SK-N-SH (cell line): ENCODE measurements at regions not wholly inside any gene's neighbourhood (a gene's known extent, or its start where the extent isn't known, plus 50 kb on each side); places are given as distances from the start of the nearest gene placed in this dataset.

Experiments used
- CTCF ChIA-PET: fragments of 300-600, 350-600 bp; formaldehyde crosslinking; extraction: SDS; loops from one replicate; lab custom pipeline; 2021; lab: Yijun Ruan, JAX
- POLR2A ChIA-PET: fragments of 350-600 bp; sonication (Branson Sonifier 250); formaldehyde crosslinking; extraction: SDS; loops from one replicate; lab custom pipeline; 2020; ENCODE audit warnings: antibody characterized with exemption, inconsistent platforms; lab: Yijun Ruan, JAX
- DNase-seq: peaks from one replicate; pipeline ENCODE4 v3.0.0; 2012
- H2AFZ ChIP-seq: fragments of 200-600 bp; sonication (generic); 2 replicates; pipeline ENCODE4 v1.8.1; 2016; ENCODE audit warnings: antibody characterized with exemption, mild to moderate bottlenecking, low read depth
- H3F3A ChIP-seq: fragments of 200-600 bp; sonication (generic); replicated peaks from 2 replicates; pipeline ENCODE3; 2016; ENCODE audit warnings: antibody characterized with exemption, mild to moderate bottlenecking; ENCODE audit not compliant: insufficient read depth
- H3K27ac ChIP-seq, 2 experiments: fragments of 200-500 bp in 1 of 2; fragments of 200-600 bp in 1 of 2; sonication (Bioruptor generic) in 1 of 2; sonication (generic), shearing (Covaris generic) in 1 of 2; 2 replicates each; pipeline versions ENCODE4 v1.5.1 to v1.6.1; 2014 to 2016; ENCODE audit warnings: low read depth in 2 of 2, inconsistent platforms in 1 of 2, low read length in 1 of 2, mild to moderate bottlenecking in 1 of 2, mixed read lengths in 1 of 2
- H3K27me3 ChIP-seq: fragments of 200-600 bp; sonication (generic), shearing (Covaris generic); 2 replicates; pipeline ENCODE4 v1.6.1; 2016; ENCODE audit warnings: mixed run types; ENCODE audit not compliant: insufficient read depth
- H3K36me3 ChIP-seq, 2 experiments: fragments of 200-500 bp in 1 of 2; fragments of 200-600 bp in 1 of 2; sonication (Bioruptor generic) in 1 of 2; sonication (generic) in 1 of 2; replicated peaks in 1 of 2; 2 replicates each; pipeline versions ENCODE3 to v1.5.1; 2014 to 2016; ENCODE audit warnings: low read length in 1 of 2, mild to moderate bottlenecking in 1 of 2; ENCODE audit not compliant: insufficient read depth in 2 of 2, control insufficient read depth in 1 of 2
- H3K4me1 ChIP-seq, 2 experiments: fragments of 200-500 bp in 1 of 2; fragments of 200-600 bp in 1 of 2; sonication (Bioruptor generic) in 1 of 2; sonication (generic), shearing (Covaris generic) in 1 of 2; 2 replicates each; pipeline versions ENCODE4 v1.5.1 to v1.6.1; 2014 to 2016; ENCODE audit warnings: low read depth in 1 of 2, low read length in 1 of 2, mixed run types in 1 of 2; ENCODE audit not compliant: insufficient read depth in 2 of 2, control insufficient read depth in 1 of 2
- H3K4me2 ChIP-seq: fragments of 200-600 bp; sonication (generic), shearing (Covaris generic); 2 replicates; pipeline ENCODE4 v1.6.1; 2017; ENCODE audit warnings: mixed run types
- H3K4me3 ChIP-seq, 2 experiments: fragments of 200-500 bp in 1 of 2; fragments of 200-600 bp in 1 of 2; sonication (Bioruptor generic) in 1 of 2; sonication (generic), shearing (Covaris generic) in 1 of 2; 2 replicates each; pipeline versions ENCODE4 v1.5.1 to v1.8.1; 2014 to 2016; ENCODE audit warnings: low read depth in 2 of 2, inconsistent platforms in 1 of 2, low read length in 1 of 2, mild to moderate bottlenecking in 1 of 2, mixed read lengths in 1 of 2, moderate library complexity in 1 of 2
- H3K79me2 ChIP-seq: fragments of 200-600 bp; sonication (generic); 2 replicates; pipeline ENCODE4 v1.8.1; 2017; ENCODE audit warnings: mild to moderate bottlenecking; ENCODE audit not compliant: insufficient read depth
- H3K9ac ChIP-seq: fragments of 200-600 bp; sonication (generic); 2 replicates; pipeline ENCODE4 v1.6.1; 2017; ENCODE audit warnings: mixed run types
- H3K9me2 ChIP-seq: fragments of 200-600 bp; sonication (generic); 2 replicates; pipeline ENCODE4 v1.6.1; 2017; ENCODE audit warnings: mixed run types
- H3K9me3 ChIP-seq: fragments of 200-600 bp; sonication (generic); 2 replicates; pipeline ENCODE4 v1.6.1; 2017; ENCODE audit warnings: mixed run types, mild to moderate bottlenecking, moderate library complexity
- H4K20me1 ChIP-seq: fragments of 200-600 bp; sonication (generic); 2 replicates; pipeline ENCODE4 v1.6.1; 2017; ENCODE audit warnings: mild to moderate bottlenecking, mixed run types; ENCODE audit not compliant: insufficient read depth
- EZH2phosphoT487 ChIP-seq: fragments of 200-600 bp; sonication (generic); IDR thresholded peaks from 2 replicates; pipeline ENCODE4 v1.6.1; 2017; ENCODE audit warnings: low read depth, mixed run types, mild to moderate bottlenecking, antibody characterized with exemption, moderate library complexity, borderline replicate concordance
- GATA2 ChIP-seq: sonication (generic); formaldehyde crosslinking; IDR thresholded peaks from 2 replicates; pipeline ENCODE4 v1.5.0; 2020; ENCODE audit warnings: mild to moderate bottlenecking, missing genetic modification reagents
- JUND ChIP-seq: IDR thresholded peaks from 2 replicates; pipeline ENCODE4 v1.4.0; 2012
- MXI1 ChIP-seq: IDR thresholded peaks from 2 replicates; pipeline ENCODE4 v1.6.1; 2012; ENCODE audit warnings: mild to moderate bottlenecking, low read depth, low read length, improper control_type of control experiment
- NFIC ChIP-seq: IDR thresholded peaks from 2 replicates; pipeline ENCODE4 v1.4.0; 2012; ENCODE audit warnings: borderline replicate concordance
- NRF1 ChIP-seq: IDR thresholded peaks from 2 replicates; pipeline ENCODE4 v1.6.1; 2012; ENCODE audit warnings: low read depth, mild to moderate bottlenecking, low read length
- RAD21 ChIP-seq: IDR thresholded peaks from 2 replicates; pipeline ENCODE4 v1.6.1; 2012; ENCODE audit warnings: mild to moderate bottlenecking, low read length
- SIN3A ChIP-seq: IDR thresholded peaks from 2 replicates; pipeline ENCODE4 v1.6.1; 2012; ENCODE audit warnings: low read depth, mild to moderate bottlenecking, low read length, moderate library complexity, borderline replicate concordance
- TCF12 ChIP-seq: IDR thresholded peaks from 2 replicates; pipeline ENCODE4 v1.4.0; 2012
- YY1 ChIP-seq: IDR thresholded peaks from 2 replicates; pipeline ENCODE4 v1.4.0; 2012; ENCODE audit warnings: low read depth, mild to moderate bottlenecking
- WGBS: methylation state at CpG from one replicate; pipeline ENCODE4 v1.1.6; 2017; ENCODE audit warnings: low lambda C conversion rate; 5-methylcytosine and 5-hydroxymethylcytosine counted together
- TF ChIP-seq, protein P1 (sequence below): IDR thresholded peaks from 2 replicates; pipeline ENCODE4; 2012
- TF ChIP-seq, protein P2 (sequence below): fragments of 150-350 bp; IDR thresholded peaks from 2 replicates; pipeline ENCODE4 v1.6.1; 2016; ENCODE audit warnings: mild to moderate bottlenecking, low read depth, low read length
- TF ChIP-seq, protein P3 (sequence below): IDR thresholded peaks from 2 replicates; pipeline ENCODE4 v1.4.0; 2012; ENCODE audit warnings: low read depth

DNA sequence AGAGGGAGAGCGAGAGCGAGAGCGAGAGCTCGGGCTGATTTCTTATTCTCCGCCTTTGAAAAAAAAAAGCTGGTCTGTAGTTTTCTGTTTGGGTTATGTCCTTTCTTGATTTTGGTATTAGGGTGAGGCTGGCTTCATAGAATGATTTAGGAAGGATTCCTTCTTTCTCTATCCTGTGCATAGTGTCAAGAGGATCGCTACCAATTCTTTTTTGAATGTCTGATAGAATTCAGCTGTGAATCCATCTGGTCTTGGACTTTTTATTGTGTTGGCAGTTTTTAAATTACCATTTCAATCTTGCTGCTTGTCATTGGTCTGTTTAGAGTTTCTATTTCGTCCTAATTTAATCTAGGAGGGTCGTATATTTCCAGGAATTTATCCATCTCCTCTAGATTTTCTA is 1414.6 kb upstream of the MIR17HG start:
- Histone ChIP-seq H3K4me3 (no peak overlapping the region), H3K27ac (no peak overlapping the region), H3K4me2 (no peak overlapping the region), H3K27me3 (no peaks in the 10 kb centered on the region), H3K9me2 (no peaks in the 10 kb centered on the region), H3K36me3 (no peaks in the 10 kb centered on the region), H3K9me3 (no peaks in the 10 kb centered on the region), H3F3A (no peaks in the 10 kb centered on the region), H3K4me1 (no peaks in the 10 kb centered on the region; a peak in 1 of 4 replicates), H3K79me2 (no peaks in the 10 kb centered on the region), H4K20me1 (no peaks in the 10 kb centered on the region), H2AFZ (no peak overlapping the region), H3K9ac (no peak overlapping the region)
- CTCF ChIA-PET = no interaction called here
- POLR2A ChIA-PET = no interaction called here
- 72% methylated on average over 8 of the region's 8 CpGs for WGBS
- no peak for DNase-seq
- TF ChIP-seq MXI1 = no peak
- no peak for TF ChIP-seq GATA2
- no peak for TF ChIP-seq RAD21
- no peak for TF ChIP-seq JUND
- TF ChIP-seq EZH2phosphoT487 = no peak
- TF ChIP-seq SIN3A = no peak
- TF ChIP-seq TCF12 = no peak

DNA sequence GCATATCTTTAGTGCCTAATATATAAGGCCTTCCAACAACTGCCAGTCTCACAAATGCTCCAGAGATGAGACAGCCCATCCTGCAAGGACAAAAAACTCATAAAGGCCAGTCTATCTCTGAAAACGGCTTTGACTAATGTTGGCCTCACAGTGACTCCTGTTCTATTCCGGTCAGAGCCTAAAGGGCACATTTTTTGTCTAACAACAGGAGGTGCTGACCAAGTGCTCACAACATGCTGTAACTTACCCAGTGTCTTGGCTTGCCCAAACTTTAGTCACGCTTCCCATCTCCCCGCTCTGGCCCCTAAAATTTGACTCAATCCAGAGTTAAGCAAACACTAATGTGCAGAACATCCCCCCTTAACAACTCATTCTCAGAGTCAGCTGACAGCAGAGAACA is 1411.2 kb upstream of the MIR17HG start:
- Histone ChIP-seq H3K4me3 (no peak overlapping the region), H4K20me1 (no peaks in the 10 kb centered on the region), H3K9me3 (no peaks in the 10 kb centered on the region), H3K27me3 (no peaks in the 10 kb centered on the region), H3K9ac (no peak overlapping the region), H3K9me2 (no peaks in the 10 kb centered on the region), H3K36me3 (no peaks in the 10 kb centered on the region), H3K27ac (no peak overlapping the region), H3K79me2 (no peaks in the 10 kb centered on the region), H2AFZ (no peak overlapping the region), H3K4me2 (no peak overlapping the region), H3K4me1 (no peaks in the 10 kb centered on the region), H3F3A (no peaks in the 10 kb centered on the region)
- CTCF ChIA-PET = no interaction called here
- POLR2A ChIA-PET = no interaction called here
- DNase-seq = no peak
- TF ChIP-seq GATA2 = no peak
- WGBS = 72% methylated on average over 4 of the region's 4 CpGs

DNA sequence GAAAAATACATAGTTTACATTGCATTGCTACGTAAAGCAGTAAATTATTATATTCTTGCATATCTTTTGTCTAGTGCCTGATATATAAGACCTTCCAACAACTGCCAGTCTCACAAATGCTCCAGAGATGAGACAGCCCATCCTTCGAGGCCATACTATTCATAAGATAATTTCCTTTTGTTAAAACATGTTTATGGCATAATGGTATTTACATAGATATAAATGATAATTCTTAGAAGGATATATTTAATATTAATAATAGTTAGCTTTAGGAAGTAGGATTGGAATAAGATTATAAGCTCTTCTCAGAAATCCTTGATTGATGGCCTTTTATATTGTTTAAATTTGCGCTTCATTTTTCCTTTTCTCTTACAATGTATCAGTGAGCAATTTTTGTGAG is 1410.1 kb upstream of the MIR17HG start:
- Histone ChIP-seq H3K27me3 (no peaks in the 10 kb centered on the region), H3K9me2 (no peaks in the 10 kb centered on the region), H4K20me1 (no peaks in the 10 kb centered on the region), H3K9ac (no peak overlapping the region), H3K36me3 (no peaks in the 10 kb centered on the region), H3K4me3 (no peak overlapping the region), H3K4me2 (no peak overlapping the region), H3K79me2 (no peaks in the 10 kb centered on the region), H3K27ac (no peak overlapping the region), H3K4me1 (no peaks in the 10 kb centered on the region), H3K9me3 (no peaks in the 10 kb centered on the region), H2AFZ (no peak overlapping the region), H3F3A (no peaks in the 10 kb centered on the region)
- ChIA-PET POLR2A (no interaction called here), CTCF (no interaction called here)
- DNase-seq = no peak
- no peak for TF ChIP-seq RAD21
- no peak for TF ChIP-seq MXI1
- 60% methylated on average over 3 of the region's 3 CpGs for WGBS

DNA sequence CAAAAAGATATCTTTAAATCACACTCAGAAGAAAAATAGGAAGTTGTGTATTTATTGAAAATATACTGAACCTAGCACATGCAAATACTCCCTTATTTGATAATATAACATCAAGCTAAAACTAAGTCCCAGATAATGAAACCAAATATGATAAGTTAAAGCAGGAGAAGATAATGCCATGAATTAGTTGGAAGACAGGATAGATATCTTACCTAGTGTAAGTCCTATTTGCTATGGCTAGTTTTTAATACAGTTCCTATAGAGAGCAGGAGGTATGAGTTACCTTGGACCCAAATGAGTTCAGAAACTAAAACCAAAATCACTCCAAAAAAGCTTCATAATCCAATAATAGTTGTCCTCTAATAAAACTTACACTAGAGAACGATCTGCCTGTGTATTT is 1407.1 kb upstream of the MIR17HG start:
- Histone ChIP-seq H3K4me2 (no peak overlapping the region), H3K36me3 (no peaks in the 10 kb centered on the region), H3K4me1 (no peaks in the 10 kb centered on the region), H3K27me3 (no peaks in the 10 kb centered on the region), H3K27ac (no peak overlapping the region), H2AFZ (no peak overlapping the region), H3K9me3 (no peaks in the 10 kb centered on the region), H3K9ac (no peak overlapping the region), H3K9me2 (no peaks in the 10 kb centered on the region), H4K20me1 (no peaks in the 10 kb centered on the region), H3K79me2 (no peaks in the 10 kb centered on the region), H3K4me3 (no peak overlapping the region), H3F3A (no peaks in the 10 kb centered on the region)
- WGBS = 21% methylated on average over 1 of the region's 1 CpG
- ChIA-PET CTCF (interaction anchor here (0.5 kb wide), 1 partner anchor 1077 kb away, joined by 3 read pairs; no protein-coding TSS in a partner anchor), POLR2A (no interaction called here)
- DNase-seq = no peak
- TF ChIP-seq, protein P1, sequence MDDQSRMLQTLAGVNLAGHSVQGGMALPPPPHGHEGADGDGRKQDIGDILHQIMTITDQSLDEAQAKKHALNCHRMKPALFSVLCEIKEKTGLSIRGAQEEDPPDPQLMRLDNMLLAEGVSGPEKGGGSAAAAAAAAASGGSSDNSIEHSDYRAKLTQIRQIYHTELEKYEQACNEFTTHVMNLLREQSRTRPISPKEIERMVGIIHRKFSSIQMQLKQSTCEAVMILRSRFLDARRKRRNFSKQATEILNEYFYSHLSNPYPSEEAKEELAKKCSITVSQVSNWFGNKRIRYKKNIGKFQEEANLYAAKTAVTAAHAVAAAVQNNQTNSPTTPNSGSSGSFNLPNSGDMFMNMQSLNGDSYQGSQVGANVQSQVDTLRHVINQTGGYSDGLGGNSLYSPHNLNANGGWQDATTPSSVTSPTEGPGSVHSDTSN = no peak
- TF ChIP-seq MXI1 (no peak), YY1 (no peak), NRF1 (no peak), NFIC (no peak)
- TF ChIP-seq, protein P2, sequence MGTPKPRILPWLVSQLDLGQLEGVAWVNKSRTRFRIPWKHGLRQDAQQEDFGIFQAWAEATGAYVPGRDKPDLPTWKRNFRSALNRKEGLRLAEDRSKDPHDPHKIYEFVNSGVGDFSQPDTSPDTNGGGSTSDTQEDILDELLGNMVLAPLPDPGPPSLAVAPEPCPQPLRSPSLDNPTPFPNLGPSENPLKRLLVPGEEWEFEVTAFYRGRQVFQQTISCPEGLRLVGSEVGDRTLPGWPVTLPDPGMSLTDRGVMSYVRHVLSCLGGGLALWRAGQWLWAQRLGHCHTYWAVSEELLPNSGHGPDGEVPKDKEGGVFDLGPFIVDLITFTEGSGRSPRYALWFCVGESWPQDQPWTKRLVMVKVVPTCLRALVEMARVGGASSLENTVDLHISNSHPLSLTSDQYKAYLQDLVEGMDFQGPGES = no peak
- TF ChIP-seq, protein P3, sequence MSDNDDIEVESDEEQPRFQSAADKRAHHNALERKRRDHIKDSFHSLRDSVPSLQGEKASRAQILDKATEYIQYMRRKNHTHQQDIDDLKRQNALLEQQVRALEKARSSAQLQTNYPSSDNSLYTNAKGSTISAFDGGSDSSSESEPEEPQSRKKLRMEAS = no peak
